ENCODE measurements at regions not wholly inside any gene's neighbourhood (a gene's known extent, or its start where the extent isn't known, plus 50 kb on each side); places are given as distances from the start of the nearest gene placed in this dataset.
A peak's percentile ranks its signal among the peaks of the same experiment; 100 is the strongest.

DNA sequence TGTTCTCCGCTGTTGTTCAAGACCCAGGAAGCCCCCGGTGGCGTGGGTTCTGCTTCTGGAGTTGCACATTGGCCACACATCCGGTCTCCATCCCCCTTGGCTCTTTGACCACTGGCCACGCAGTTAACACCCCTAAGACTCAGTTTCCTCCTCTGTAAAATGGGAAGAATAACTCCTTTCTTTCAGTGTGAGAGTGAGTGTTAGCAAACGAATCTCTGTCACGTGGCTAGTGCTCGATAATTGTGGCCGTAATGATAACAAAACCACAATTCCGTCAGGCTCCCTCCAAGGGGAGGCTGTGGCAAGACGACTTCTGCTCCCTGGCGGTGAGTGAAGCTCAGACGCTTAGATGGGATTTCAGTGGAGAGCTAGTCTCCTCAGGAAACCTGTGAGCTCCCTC is 315.2 kb upstream of the B3GAT1 start:
- H3K27me3 ChIP-seq = peaks cover 0 to 3% (median 0%) of the 10 kb centered on the region in 4 donors
- WGBS = 91% methylated on average over 13 of the region's 13 CpGs
- H3K4me3 ChIP-seq = no peak overlapping the region
- intact Hi-C loops (cut with DNase I) = no loop called here
- no peaks in the 10 kb centered on the region for H3K36me3 ChIP-seq
- no peak overlapping the region for H3K27ac ChIP-seq (replicated peaks in 1 of 4)
- TF ChIP-seq POLR2AphosphoS5 (IDR thresholded peaks at IDR 0.05) (no peak), POLR2A (IDR thresholded peaks at IDR 0.05; ENCODE audit: low read depth) (no peak), EP300 (IDR thresholded peaks at IDR 0.05) (no peak)
- TF ChIP-seq, protein P1, sequence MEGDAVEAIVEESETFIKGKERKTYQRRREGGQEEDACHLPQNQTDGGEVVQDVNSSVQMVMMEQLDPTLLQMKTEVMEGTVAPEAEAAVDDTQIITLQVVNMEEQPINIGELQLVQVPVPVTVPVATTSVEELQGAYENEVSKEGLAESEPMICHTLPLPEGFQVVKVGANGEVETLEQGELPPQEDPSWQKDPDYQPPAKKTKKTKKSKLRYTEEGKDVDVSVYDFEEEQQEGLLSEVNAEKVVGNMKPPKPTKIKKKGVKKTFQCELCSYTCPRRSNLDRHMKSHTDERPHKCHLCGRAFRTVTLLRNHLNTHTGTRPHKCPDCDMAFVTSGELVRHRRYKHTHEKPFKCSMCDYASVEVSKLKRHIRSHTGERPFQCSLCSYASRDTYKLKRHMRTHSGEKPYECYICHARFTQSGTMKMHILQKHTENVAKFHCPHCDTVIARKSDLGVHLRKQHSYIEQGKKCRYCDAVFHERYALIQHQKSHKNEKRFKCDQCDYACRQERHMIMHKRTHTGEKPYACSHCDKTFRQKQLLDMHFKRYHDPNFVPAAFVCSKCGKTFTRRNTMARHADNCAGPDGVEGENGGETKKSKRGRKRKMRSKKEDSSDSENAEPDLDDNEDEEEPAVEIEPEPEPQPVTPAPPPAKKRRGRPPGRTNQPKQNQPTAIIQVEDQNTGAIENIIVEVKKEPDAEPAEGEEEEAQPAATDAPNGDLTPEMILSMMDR (IDR thresholded peaks at IDR 0.05) = no peak
- H3K9me3 ChIP-seq = no peaks in the 10 kb centered on the region
- no peak for DNase-seq (ENCODE audit: extremely low spot score)
- H3K4me1 ChIP-seq = peaks cover 0 to 39% (median 27%) of the 10 kb centered on the region in 4 donors

DNA sequence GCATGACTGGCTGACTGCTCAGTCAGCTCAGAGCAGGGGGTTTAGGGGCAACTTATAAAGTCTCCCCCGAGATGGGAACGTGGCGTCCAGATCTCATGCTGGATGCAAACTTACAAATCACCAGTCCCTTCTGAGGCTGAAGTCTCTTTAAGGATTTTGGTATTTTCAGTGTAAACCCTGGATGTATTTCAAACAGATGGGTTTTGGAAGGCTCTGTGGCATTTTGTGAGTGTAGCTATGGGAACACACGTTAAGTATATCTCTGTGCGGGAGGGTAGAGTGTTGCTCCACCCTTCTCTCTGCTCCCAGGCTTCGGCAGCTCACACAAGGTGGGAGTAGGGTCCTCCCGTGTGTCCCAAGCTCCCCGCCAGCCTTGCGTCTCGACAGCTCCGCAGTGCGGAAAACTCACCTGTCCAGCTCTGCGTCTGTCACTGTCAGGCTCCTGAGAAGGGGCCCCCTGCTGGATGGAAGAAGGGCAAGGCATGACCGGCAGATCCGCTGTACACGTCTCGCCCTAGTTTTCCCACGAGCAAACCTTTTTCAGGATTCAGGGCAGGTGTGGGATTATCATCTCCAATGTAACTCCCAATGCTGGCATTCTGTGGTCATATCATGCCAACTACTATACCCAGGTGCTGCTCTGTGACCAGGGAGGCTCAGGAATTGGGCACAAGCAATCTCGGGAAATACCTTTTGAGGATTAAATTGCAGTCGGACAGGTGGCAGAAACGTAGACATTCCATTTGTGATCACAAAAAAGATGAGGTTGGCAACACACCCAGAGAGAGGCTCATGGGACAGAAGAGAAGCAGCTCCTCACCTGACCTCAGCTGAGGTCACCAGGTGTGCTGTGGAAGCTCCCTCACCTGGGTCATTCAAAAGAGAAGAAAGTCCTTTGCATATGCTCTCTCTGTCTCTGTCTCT is 313.9 kb upstream of the B3GAT1 start:
- no peaks in the 10 kb centered on the region for H3K36me3 ChIP-seq
- DNase-seq (ENCODE audit: extremely low spot score) = no peak
- peaks cover 0 to 27% (median 18%) of the 10 kb centered on the region in 4 donors for H3K4me1 ChIP-seq
- no peaks in the 10 kb centered on the region for H3K9me3 ChIP-seq
- H3K27me3 ChIP-seq = peaks cover 0 to 3% (median 0%) of the 10 kb centered on the region in 4 donors
- no peak overlapping the region for H3K4me3 ChIP-seq
- no peak overlapping the region for H3K27ac ChIP-seq (replicated peaks in 1 of 4)
- intact Hi-C loops (cut with DNase I) = no loop called here
- 66% methylated on average over 16 of the region's 21 CpGs for WGBS
- TF ChIP-seq EP300 (IDR thresholded peaks at IDR 0.05) = no peak
- TF ChIP-seq, protein P1 (IDR thresholded peaks at IDR 0.05) = peak in 2 of 3 experiments; percentile 8 to 32

DNA sequence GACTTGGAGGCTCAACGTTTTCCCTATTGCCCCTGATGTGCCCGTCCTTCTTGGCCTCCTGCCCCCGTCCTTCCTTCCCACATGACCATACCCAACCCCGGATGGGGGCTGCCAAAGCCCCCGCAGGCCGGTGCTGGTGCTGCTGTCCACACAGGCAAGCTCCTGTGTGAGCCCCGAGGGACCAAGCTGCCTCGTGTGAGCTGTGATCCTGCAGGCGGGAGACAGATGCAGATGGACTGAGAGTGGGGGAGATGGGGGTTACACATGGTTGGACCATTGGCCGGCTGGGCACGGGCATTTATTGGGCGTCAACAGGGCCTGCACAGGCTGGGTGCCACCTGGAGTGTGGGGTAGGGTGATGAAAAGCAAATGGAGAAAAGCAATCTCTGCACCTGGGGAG is 313.2 kb upstream of the B3GAT1 start:
- Histone ChIP-seq H3K4me3 (no peak overlapping the region), H3K27me3 (peaks cover 0 to 3% (median 0%) of the 10 kb centered on the region in 4 donors), H3K9me3 (no peaks in the 10 kb centered on the region), H3K36me3 (no peaks in the 10 kb centered on the region), H3K27ac (replicated peaks in 1 of 4) (no peak overlapping the region), H3K4me1 (peaks cover 0 to 20% (median 14%) of the 10 kb centered on the region in 4 donors)
- TF ChIP-seq POLR2AphosphoS5 (IDR thresholded peaks at IDR 0.05) (no peak), EP300 (IDR thresholded peaks at IDR 0.05) (no peak)
- TF ChIP-seq, protein P1 (IDR thresholded peaks at IDR 0.05) = no peak
- 87% methylated on average over 12 of the region's 12 CpGs for WGBS
- no peak for DNase-seq (ENCODE audit: extremely low spot score)
- intact Hi-C loops (cut with DNase I) = no loop called here

DNA sequence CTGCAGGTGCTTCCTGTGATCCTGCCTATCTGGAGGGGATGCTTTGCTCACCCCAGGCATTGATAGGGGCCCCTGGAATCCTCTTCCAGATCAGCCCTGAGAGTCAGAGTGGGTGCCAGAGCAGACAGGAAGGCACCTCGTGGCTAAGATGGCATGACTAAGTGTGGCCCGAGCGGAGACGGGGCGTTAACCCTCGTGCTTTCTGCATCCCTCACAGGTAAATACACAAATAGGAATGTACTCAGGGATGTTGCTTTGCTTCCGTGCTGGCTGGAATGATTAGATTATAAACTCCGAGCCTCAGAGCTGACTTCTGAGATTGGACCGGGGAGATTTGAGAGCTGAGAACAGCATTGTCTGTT is 312.7 kb upstream of the B3GAT1 start:
- TF ChIP-seq EP300 (IDR thresholded peaks at IDR 0.05) = no peak
- TF ChIP-seq POLR2A (IDR thresholded peaks at IDR 0.05; ENCODE audit: low read depth) = no peak
- TF ChIP-seq, protein P1 (IDR thresholded peaks at IDR 0.05) = no peak
- TF ChIP-seq POLR2AphosphoS5 (IDR thresholded peaks at IDR 0.05) = no peak
- peaks cover 0 to 3% (median 0%) of the 10 kb centered on the region in 4 donors for H3K27me3 ChIP-seq
- 70% methylated on average over 9 of the region's 9 CpGs for WGBS
- peaks cover 0 to 20% (median 14%) of the 10 kb centered on the region in 4 donors for H3K4me1 ChIP-seq
- no peak overlapping the region for H3K4me3 ChIP-seq
- no peaks in the 10 kb centered on the region for H3K36me3 ChIP-seq
- no peaks in the 10 kb centered on the region for H3K9me3 ChIP-seq
- H3K27ac ChIP-seq (replicated peaks in 1 of 4) = no peak overlapping the region
- no peak for DNase-seq (ENCODE audit: extremely low spot score)
- intact Hi-C loops (cut with DNase I) = no loop called here

Measured in esophagus muscularis mucosa (tissue), 4 donors.